ENCODE measurements at regions not wholly inside any gene's neighbourhood (a gene's known extent, or its start where the extent isn't known, plus 50 kb on each side); places are given as distances from the start of the nearest gene placed in this dataset.

GRCh38 chr6:119758385-119758784 is 408.8 kb upstream of the MAN1A1 start:
- TF ChIP-seq, protein P1, sequence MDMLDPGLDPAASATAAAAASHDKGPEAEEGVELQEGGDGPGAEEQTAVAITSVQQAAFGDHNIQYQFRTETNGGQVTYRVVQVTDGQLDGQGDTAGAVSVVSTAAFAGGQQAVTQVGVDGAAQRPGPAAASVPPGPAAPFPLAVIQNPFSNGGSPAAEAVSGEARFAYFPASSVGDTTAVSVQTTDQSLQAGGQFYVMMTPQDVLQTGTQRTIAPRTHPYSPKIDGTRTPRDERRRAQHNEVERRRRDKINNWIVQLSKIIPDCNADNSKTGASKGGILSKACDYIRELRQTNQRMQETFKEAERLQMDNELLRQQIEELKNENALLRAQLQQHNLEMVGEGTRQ (CRISPR knock-in tag; IDR thresholded peaks at IDR 0.05) = no peak
- TF ChIP-seq CTCF (IDR thresholded peaks at IDR 0.05) (no peak), NR2C2 (CRISPR knock-in tag; IDR thresholded peaks at IDR 0.05) (no peak), JAZF1 (CRISPR knock-in tag; IDR thresholded peaks at IDR 0.05) (no peak), ZNF232 (CRISPR knock-in tag; IDR thresholded peaks at IDR 0.05) (no peak), ESRRA (CRISPR knock-in tag; IDR thresholded peaks at IDR 0.05; ENCODE audit: borderline replicate concordance) (no peak)
